ENCODE measurements at regions not wholly inside any gene's neighbourhood (a gene's known extent, or its start where the extent isn't known, plus 50 kb on each side); places are given as distances from the start of the nearest gene placed in this dataset.

GRCh38 chr1:148357037-148357436, 126.1 kb downstream of the PPIAL4G start:
- no peak for TF ChIP-seq CTCF (IDR thresholded peaks at IDR 0.05; ENCODE audit: control insufficient read depth, insufficient read depth, low read depth, low read length, missing control alignments)
- H3K4me3 ChIP-seq (ENCODE audit: control insufficient read depth, low read depth, low read length) = no peak overlapping the region
- DNase-seq (ENCODE audit: low read depth) = no peak

- no peak for TF ChIP-seq CTCF (IDR thresholded peaks at IDR 0.05; ENCODE audit: control insufficient read depth, insufficient read depth, low read depth, low read length, missing control alignments)
- H3K4me3 ChIP-seq (ENCODE audit: control insufficient read depth, low read depth, low read length) = no peak overlapping the region
- no peak for DNase-seq (ENCODE audit: low read depth)
Measured at GRCh38 chr1:148355976-148356375, 127.1 kb downstream of the PPIAL4G start.

GRCh38 chr1:148354913-148355308, 128.2 kb downstream of the PPIAL4G start:
- TF ChIP-seq CTCF (IDR thresholded peaks at IDR 0.05; ENCODE audit: control insufficient read depth, insufficient read depth, low read depth, low read length, missing control alignments) = no peak
- DNase-seq (ENCODE audit: low read depth) = no peak
- no peak overlapping the region for H3K4me3 ChIP-seq (ENCODE audit: control insufficient read depth, low read depth, low read length)

GRCh38 chr1:148354284-148354912, 128.7 kb downstream of the PPIAL4G start:
- no peak overlapping the region for H3K4me3 ChIP-seq (ENCODE audit: control insufficient read depth, low read depth, low read length)
- no peak for DNase-seq (ENCODE audit: low read depth)
- no peak for TF ChIP-seq CTCF (IDR thresholded peaks at IDR 0.05; ENCODE audit: control insufficient read depth, insufficient read depth, low read depth, low read length, missing control alignments)

GRCh38 chr1:148353461-148354283, 129.4 kb downstream of the PPIAL4G start:
- DNase-seq (ENCODE audit: low read depth) = no peak
- TF ChIP-seq CTCF (IDR thresholded peaks at IDR 0.05; ENCODE audit: control insufficient read depth, insufficient read depth, low read depth, low read length, missing control alignments) = no peak
- H3K4me3 ChIP-seq (ENCODE audit: control insufficient read depth, low read depth, low read length) = no peak overlapping the region

- no peak for DNase-seq (ENCODE audit: low read depth)
- no peak for TF ChIP-seq CTCF (IDR thresholded peaks at IDR 0.05; ENCODE audit: control insufficient read depth, insufficient read depth, low read depth, low read length, missing control alignments)
- no peak overlapping the region for H3K4me3 ChIP-seq (ENCODE audit: control insufficient read depth, low read depth, low read length)
Measured at GRCh38 chr1:148352470-148353053, 130.5 kb downstream of the PPIAL4G start.

All from AG09309 (cell line).